Left lung (tissue), 4 donors: ENCODE measurements at regions not wholly inside any gene's neighbourhood (a gene's known extent, or its start where the extent isn't known, plus 50 kb on each side); places are given as distances from the start of the nearest gene placed in this dataset.
"Not testable (repeated sequence)": the region's sequence is repeated elsewhere in the genome, so short reads cannot be mapped to it uniquely, and the experiment has no call there.

Experiments used
- ATAC-seq: fragments of 200-7000 bp; cut with Tn5 transposase; one replicate; pipeline ENCODE4 v1.9.1; 2020; ENCODE audit warnings: moderate library complexity
- DNase-seq, 4 donors: peaks; one replicate each; pipeline ENCODE4 v3.0.0-alpha.2; 2013 to 2020
- H3K27ac ChIP-seq, 2 donors: fragments of 200-600 bp; sonication (generic) in 1 of 2; one replicate each; pipeline versions ENCODE4 v1.5.0 to v1.8.0; 2020 to 2021
- H3K27me3 ChIP-seq, 2 donors: fragments of 200-600 bp; sonication (generic) in 1 of 2; one replicate each; pipeline versions ENCODE4 v1.5.0 to v1.8.0; 2020 to 2021
- H3K36me3 ChIP-seq, 2 donors: fragments of 200-600 bp; sonication (generic) in 1 of 2; one replicate each; pipeline versions ENCODE4 v1.5.0 to v1.8.0; 2020 to 2021
- H3K4me1 ChIP-seq, 2 donors: fragments of 200-600 bp; one replicate each; pipeline ENCODE4 v1.8.0; 2021
- H3K4me3 ChIP-seq, 2 donors: fragments of 200-600 bp; sonication (generic) in 1 of 2; one replicate each; pipeline versions ENCODE4 v1.5.0 to v1.8.0; 2020 to 2021; ENCODE audit warnings: mild to moderate bottlenecking in 1 of 2
- H3K9me3 ChIP-seq, 2 donors: fragments of 200-600 bp; sonication (generic) in 1 of 2; one replicate each; pipeline versions ENCODE4 v1.5.0 to v1.8.0; 2020 to 2021
- intact Hi-C, 2 donors: fragments of 100-400 bp; cut with DNase I; formaldehyde crosslinking; loops; one replicate each; pipeline versions ENCODE4 v1.11.2 to v1.14.2; 2022
- TF ChIP-seq, protein P1 (sequence below), 2 donors: fragments of 200-600 bp; sonication (generic) in 1 of 2; IDR thresholded peaks; one replicate each; pipeline versions ENCODE4 v1.5.0 to v1.8.0; 2021; ENCODE audit warnings: antibody characterized with exemption in 2 of 2
- donor health status: DM: no; HTN: yes; CAD: no.
- donor health status: DM: no; HTN: no; CAD: no.

DNA sequence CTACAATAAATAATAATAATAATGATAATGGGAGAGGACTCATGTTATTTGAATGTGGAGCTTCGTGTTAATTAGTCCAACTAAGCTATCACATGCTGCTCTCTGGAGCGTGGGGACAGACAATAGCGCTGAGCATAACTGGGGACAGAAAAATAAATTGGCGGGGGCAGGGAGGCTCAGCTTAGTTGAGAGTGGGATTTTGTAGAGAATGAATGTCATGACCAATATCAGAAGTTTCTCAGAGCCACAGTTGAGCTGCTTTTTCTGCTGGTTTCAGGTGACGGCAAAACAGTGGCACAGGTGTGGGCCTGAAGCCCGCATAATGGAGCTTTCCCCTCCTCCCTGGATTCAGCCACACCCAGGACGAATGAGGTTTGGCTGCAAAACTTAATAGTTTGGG is 111.1 kb upstream of the CAB39 start:
- no peak for ATAC-seq
- Histone ChIP-seq H3K4me1 (peaks cover 0 to 7% of the 10 kb centered on the region in 2 donors), H3K4me3 (no peak overlapping the region), H3K27ac (no peak overlapping the region), H3K36me3 (no peaks in the 10 kb centered on the region), H3K27me3 (no peaks in the 10 kb centered on the region), H3K9me3 (no peaks in the 10 kb centered on the region)
- intact Hi-C loops: no loop called here
- DNase-seq: no peak
- TF ChIP-seq, protein P1, sequence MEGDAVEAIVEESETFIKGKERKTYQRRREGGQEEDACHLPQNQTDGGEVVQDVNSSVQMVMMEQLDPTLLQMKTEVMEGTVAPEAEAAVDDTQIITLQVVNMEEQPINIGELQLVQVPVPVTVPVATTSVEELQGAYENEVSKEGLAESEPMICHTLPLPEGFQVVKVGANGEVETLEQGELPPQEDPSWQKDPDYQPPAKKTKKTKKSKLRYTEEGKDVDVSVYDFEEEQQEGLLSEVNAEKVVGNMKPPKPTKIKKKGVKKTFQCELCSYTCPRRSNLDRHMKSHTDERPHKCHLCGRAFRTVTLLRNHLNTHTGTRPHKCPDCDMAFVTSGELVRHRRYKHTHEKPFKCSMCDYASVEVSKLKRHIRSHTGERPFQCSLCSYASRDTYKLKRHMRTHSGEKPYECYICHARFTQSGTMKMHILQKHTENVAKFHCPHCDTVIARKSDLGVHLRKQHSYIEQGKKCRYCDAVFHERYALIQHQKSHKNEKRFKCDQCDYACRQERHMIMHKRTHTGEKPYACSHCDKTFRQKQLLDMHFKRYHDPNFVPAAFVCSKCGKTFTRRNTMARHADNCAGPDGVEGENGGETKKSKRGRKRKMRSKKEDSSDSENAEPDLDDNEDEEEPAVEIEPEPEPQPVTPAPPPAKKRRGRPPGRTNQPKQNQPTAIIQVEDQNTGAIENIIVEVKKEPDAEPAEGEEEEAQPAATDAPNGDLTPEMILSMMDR (IDR thresholded peaks at IDR 0.05): no peak

GRCh38 chr2:230602562-230603230 is 109.9 kb upstream of the CAB39 start:
- no peak overlapping the region for H3K27ac ChIP-seq
- TF ChIP-seq, protein P1 (IDR thresholded peaks at IDR 0.05): no peak
- no peaks in the 10 kb centered on the region for H3K9me3 ChIP-seq
- peaks cover 0 to 7% of the 10 kb centered on the region in 2 donors for H3K4me1 ChIP-seq
- peak; percentile 39 for ATAC-seq
- no peak overlapping the region for H3K4me3 ChIP-seq
- H3K36me3 ChIP-seq: no peaks in the 10 kb centered on the region
- no peak for DNase-seq
- H3K27me3 ChIP-seq: no peaks in the 10 kb centered on the region
- intact Hi-C loops: no loop called here

DNA sequence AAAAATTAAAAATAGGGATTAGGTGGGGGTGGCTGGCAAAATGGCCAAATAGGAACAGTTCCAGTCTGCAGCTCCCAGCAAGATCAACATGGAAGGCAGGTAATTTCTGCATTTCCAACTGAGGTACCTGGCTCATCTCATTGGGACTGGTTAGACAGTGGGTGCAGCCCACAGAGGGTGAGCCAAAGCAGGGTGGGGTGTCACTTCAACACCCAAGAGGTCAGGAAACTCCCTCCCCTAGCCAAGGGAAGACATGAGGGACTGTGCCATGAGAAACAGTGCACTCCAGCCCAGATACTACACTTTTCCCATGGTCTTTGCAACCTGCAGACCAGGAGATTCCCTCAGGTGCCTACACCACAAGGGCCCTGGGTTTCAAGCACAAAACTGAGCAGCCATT is 109.3 kb upstream of the CAB39 start:
- ATAC-seq, H3K9me3 ChIP-seq, intact Hi-C loops, H3K4me1 ChIP-seq, H3K27me3 ChIP-seq, H3K4me3 ChIP-seq, H3K36me3 ChIP-seq, H3K27ac ChIP-seq, DNase-seq: not testable (repeated sequence)

DNA sequence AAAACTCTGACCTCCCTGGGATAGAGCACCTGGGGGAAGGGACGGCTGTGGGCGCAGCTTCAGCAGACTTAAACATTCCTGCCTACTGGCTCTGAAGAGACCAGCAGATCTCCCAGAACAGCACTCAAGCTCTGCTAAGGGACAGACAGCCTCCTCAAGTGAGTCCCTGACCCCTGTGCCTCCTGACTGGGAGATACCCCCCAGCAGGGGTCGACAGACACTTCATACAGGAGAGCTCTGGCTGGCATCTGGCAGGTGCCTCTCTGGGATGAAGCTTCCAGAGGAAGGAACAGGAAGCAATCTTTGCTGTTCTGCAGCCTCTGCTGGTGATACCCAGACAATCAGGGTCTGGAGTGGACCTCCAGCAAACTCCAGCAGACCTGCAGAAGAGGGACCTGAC is 108.5 kb upstream of the CAB39 start:
- H3K9me3 ChIP-seq, H3K4me3 ChIP-seq, ATAC-seq, intact Hi-C loops, H3K27ac ChIP-seq, DNase-seq, H3K36me3 ChIP-seq, H3K4me1 ChIP-seq, H3K27me3 ChIP-seq: not testable (repeated sequence)

- Histone ChIP-seq H3K9me3 (no peaks in the 10 kb centered on the region), H3K27me3 (no peaks in the 10 kb centered on the region), H3K36me3 (no peaks in the 10 kb centered on the region), H3K4me1 (peaks cover 0 to 5% of the 10 kb centered on the region in 2 donors), H3K4me3 (no peak overlapping the region), H3K27ac (no peak overlapping the region)
- TF ChIP-seq, protein P1 (IDR thresholded peaks at IDR 0.05): no peak
- intact Hi-C loops: no loop called here
- ATAC-seq: no peak
- DNase-seq: no peak
These were observed 98.6 kb upstream of the CAB39 start for GRCh38 chr2:230614040-230614439.

- TF ChIP-seq, protein P1 (IDR thresholded peaks at IDR 0.05): no peak
- H3K4me3 ChIP-seq: no peak overlapping the region
- H3K36me3 ChIP-seq: no peaks in the 10 kb centered on the region
- no peaks in the 10 kb centered on the region for H3K27me3 ChIP-seq
- peaks cover 0 to 5% of the 10 kb centered on the region in 2 donors for H3K4me1 ChIP-seq
- intact Hi-C loops: no loop called here
- H3K9me3 ChIP-seq: no peaks in the 10 kb centered on the region
- peak; percentile 78 for ATAC-seq
- peak in 2 of 4 donors; percentile 39 to 74 for DNase-seq
- no peak overlapping the region for H3K27ac ChIP-seq
These were observed 97.7 kb upstream of the CAB39 start for GRCh38 chr2:230614913-230615332.

DNA sequence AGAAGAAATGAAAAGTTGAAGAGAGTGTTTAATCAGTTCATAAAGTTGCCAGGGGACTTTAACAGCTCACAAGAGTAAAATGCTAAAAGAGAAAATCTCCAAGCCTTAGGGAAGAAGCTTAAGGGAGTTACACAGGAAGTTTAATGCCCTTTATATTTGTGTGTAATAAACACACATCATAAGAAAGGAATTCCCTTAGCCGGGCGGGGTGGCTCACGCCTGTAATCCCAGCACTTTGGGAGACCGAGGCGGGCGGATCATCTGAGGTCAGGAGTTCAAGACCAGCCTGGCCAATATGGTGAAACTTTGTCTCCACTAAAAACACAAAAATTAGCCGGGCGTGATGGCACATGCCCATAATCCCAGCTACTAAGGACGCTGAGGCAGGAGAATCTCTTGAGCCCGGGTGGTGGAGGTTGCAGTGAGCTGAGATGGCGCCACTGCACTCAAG is 95.4 kb upstream of the CAB39 start:
- H3K27me3 ChIP-seq, intact Hi-C loops, H3K4me1 ChIP-seq, DNase-seq, H3K4me3 ChIP-seq, H3K36me3 ChIP-seq, H3K9me3 ChIP-seq: not testable (repeated sequence)
- H3K27ac ChIP-seq: peak overlapping the region in 1 of 2 donors; percentile 9
- peak; percentile 74 for ATAC-seq
